GM19239 (cell line): ENCODE measurements at regions not wholly inside any gene's neighbourhood (a gene's known extent, or its start where the extent isn't known, plus 50 kb on each side); places are given as distances from the start of the nearest gene placed in this dataset.

Source experiments
- DNase-seq: peaks from one replicate; pipeline ENCODE4 v3.0.0; 2011; ENCODE audit warnings: low spot score; ENCODE audit not compliant: insufficient read length
- FAIRE-seq: peaks from 2 replicates; lab custom pipeline; 2011; peaks lifted over from hg19 to GRCh38; lab: Jason Lieb, UNC

- DNase-seq (no peak), FAIRE-seq (no peak)
Observed at GRCh38 chr2:59502981-59503380, 1050.5 kb downstream of the BCL11A start.

- DNase-seq (no peak), FAIRE-seq (no peak)
Observed at GRCh38 chr2:59490994-59491393, 1062.5 kb downstream of the BCL11A start.

GRCh38 chr2:59490192-59490591 lies 1063.3 kb downstream of the BCL11A start:
- DNase-seq (no peak), FAIRE-seq (no peak)

- FAIRE-seq, result no peak
Observed at GRCh38 chr2:59484673-59485072, 1068.8 kb downstream of the BCL11A start.

GRCh38 chr2:59463426-59463825 lies 1090.0 kb downstream of the BCL11A start:
- FAIRE-seq (no peak), DNase-seq (no peak)

More at GRCh38 chr2:59484673-59485072, 1068.8 kb downstream of the BCL11A start:
- no peak for DNase-seq

GRCh38 chr2:59462422-59463197 lies 1090.8 kb downstream of the BCL11A start:
- DNase-seq (no peak), FAIRE-seq (no peak)

- DNase-seq (no peak), FAIRE-seq (no peak)
Observed at GRCh38 chr2:59461127-59461526, 1092.3 kb downstream of the BCL11A start.

- no peak for DNase-seq
- FAIRE-seq, result no peak
Observed at GRCh38 chr2:59458800-59459199, 1094.7 kb downstream of the BCL11A start.

- no peak for DNase-seq
- FAIRE-seq, result no peak
Observed at GRCh38 chr2:59456285-59456684, 1097.2 kb downstream of the BCL11A start.

- no peak for DNase-seq
- no peak for FAIRE-seq
Observed at GRCh38 chr2:59449274-59449673, 1104.2 kb downstream of the BCL11A start.

- no peak for FAIRE-seq
Observed at GRCh38 chr2:59440491-59440890, 1113.0 kb downstream of the BCL11A start.

GRCh38 chr2:59435635-59436034 lies 1117.8 kb downstream of the BCL11A start:
- DNase-seq (no peak), FAIRE-seq (no peak)

More at GRCh38 chr2:59440491-59440890, 1113.0 kb downstream of the BCL11A start:
- no peak for DNase-seq

GRCh38 chr2:59428940-59429339 lies 1124.5 kb downstream of the BCL11A start:
- DNase-seq (no peak), FAIRE-seq (no peak)

GRCh38 chr2:59427980-59428379 lies 1125.5 kb downstream of the BCL11A start:
- FAIRE-seq, result no peak
- DNase-seq, result no peak

GRCh38 chr2:59425247-59425646 lies 1128.2 kb downstream of the BCL11A start:
- no peak for FAIRE-seq
- DNase-seq, result no peak

- DNase-seq (no peak), FAIRE-seq (no peak)
Observed at GRCh38 chr2:59413751-59414570, 1139.5 kb downstream of the BCL11A start.

- no peak for FAIRE-seq
- no peak for DNase-seq
Observed at GRCh38 chr2:59399126-59399525, 1154.3 kb downstream of the BCL11A start.

- FAIRE-seq (no peak), DNase-seq (no peak)
Observed at GRCh38 chr2:59398081-59398480, 1155.4 kb downstream of the BCL11A start.

- no peak for FAIRE-seq
- DNase-seq, result no peak
Observed at GRCh38 chr2:59395119-59395518, 1154.0 kb upstream of the FANCL start.

- DNase-seq, result no peak
- no peak for FAIRE-seq
Observed at GRCh38 chr2:59391896-59392295, 1150.8 kb upstream of the FANCL start.

GRCh38 chr2:59390581-59390980 lies 1149.5 kb upstream of the FANCL start:
- no peak for DNase-seq
- no peak for FAIRE-seq
